DND-41 (cell line): ENCODE measurements at regions not wholly inside any gene's neighbourhood (a gene's known extent, or its start where the extent isn't known, plus 50 kb on each side); places are given as distances from the start of the nearest gene placed in this dataset.

Experiments used
- CTCF ChIP-seq: IDR thresholded peaks from 2 replicates; pipeline ENCODE4 v1.5.1; 2012; ENCODE audit warnings: borderline replicate concordance, low read length, moderate library complexity, mild to moderate bottlenecking; ENCODE audit not compliant: poor library complexity, severe bottlenecking; ENCODE audit errors: extremely low read depth
- EZH2 ChIP-seq: IDR thresholded peaks from 3 replicates; pipeline ENCODE4 v1.6.1; 2012; ENCODE audit warnings: borderline replicate concordance, low read depth, mild to moderate bottlenecking, moderate library complexity, low read length, inconsistent platforms; ENCODE audit not compliant: severe bottlenecking

- no peak for TF ChIP-seq CTCF
- TF ChIP-seq EZH2: no peak
Measured at GRCh38 chr17:59466946-59467801, 98.2 kb upstream of the DHX40 start.
